IMR-90 (cell line): ENCODE measurements at regions not wholly inside any gene's neighbourhood (a gene's known extent, or its start where the extent isn't known, plus 50 kb on each side); places are given as distances from the start of the nearest gene placed in this dataset.

ENCODE experiments used
- BHLHE40 ChIP-seq: fragments of 150-350 bp; IDR thresholded peaks from 2 replicates; pipeline ENCODE4 v1.6.1; 2016; ENCODE audit warnings: mild to moderate bottlenecking, low read depth, low read length
- CEBPB ChIP-seq: IDR thresholded peaks from 2 replicates; pipeline ENCODE4 v1.6.1; 2012; ENCODE audit warnings: low read depth, low read length, improper control_type of control experiment
- CHD1 ChIP-seq: IDR thresholded peaks from 2 replicates; pipeline ENCODE4 v1.6.1; 2012; ENCODE audit warnings: low read depth, low read length, improper control_type of control experiment
- CTCF ChIP-seq: conservative IDR thresholded peaks from 2 replicates; pipeline ENCODE4 v1.5.1; 2012; ENCODE audit warnings: mild to moderate bottlenecking, low read depth, low read length, improper control_type of control experiment
- ELK1 ChIP-seq: fragments of 150-350 bp; IDR thresholded peaks from 2 replicates; pipeline ENCODE4 v1.6.1; 2016; ENCODE audit warnings: low read depth, mild to moderate bottlenecking, low read length, moderate library complexity, borderline replicate concordance
- FOS ChIP-seq: fragments of 150-350 bp; IDR thresholded peaks from 2 replicates; pipeline ENCODE4 v1.6.1; 2016; ENCODE audit warnings: low read depth, low read length
- MAFK ChIP-seq: IDR thresholded peaks from 2 replicates; pipeline ENCODE4 v1.6.1; 2012; ENCODE audit warnings: low read depth, low read length, improper control_type of control experiment
- MAZ ChIP-seq: IDR thresholded peaks from 2 replicates; pipeline ENCODE4 v1.6.1; 2012; ENCODE audit warnings: low read depth, mild to moderate bottlenecking, low read length, improper control_type of control experiment, moderate library complexity, borderline replicate concordance
- NFE2L2 ChIP-seq: fragments of 150-350 bp; IDR thresholded peaks from 2 replicates; pipeline ENCODE4 v1.6.1; 2016; ENCODE audit warnings: low read depth, mild to moderate bottlenecking, low read length
- POLR2A ChIP-seq: IDR thresholded peaks from 2 replicates; pipeline ENCODE4 v1.6.1; 2012; ENCODE audit warnings: mild to moderate bottlenecking, low read depth, low read length
- RCOR1 ChIP-seq: IDR thresholded peaks from 2 replicates; pipeline ENCODE4 v1.6.1; 2012; ENCODE audit warnings: mild to moderate bottlenecking, low read length, improper control_type of control experiment; ENCODE audit not compliant: insufficient replicate concordance
- RFX5 ChIP-seq: IDR thresholded peaks from 2 replicates; pipeline ENCODE4 v1.8.0; 2012; ENCODE audit warnings: low read depth, mild to moderate bottlenecking, low read length, moderate library complexity
- SMC3 ChIP-seq: fragments of 150-350 bp; IDR thresholded peaks from 2 replicates; pipeline ENCODE4 v1.6.1; 2016; ENCODE audit warnings: low read depth, mild to moderate bottlenecking, antibody characterized with exemption, low read length, moderate library complexity
- USF2 ChIP-seq: fragments of 150-350 bp; IDR thresholded peaks from 2 replicates; pipeline ENCODE4 v1.6.1; 2017; ENCODE audit warnings: mild to moderate bottlenecking, antibody characterized with exemption, low read length, low read depth

- TF ChIP-seq CTCF, result no peak
- TF ChIP-seq POLR2A, result no peak
- TF ChIP-seq MAZ, result no peak
- no peak for TF ChIP-seq NFE2L2
- no peak for TF ChIP-seq SMC3
- no peak for TF ChIP-seq RFX5
- no peak for TF ChIP-seq BHLHE40
- no peak for TF ChIP-seq FOS
- TF ChIP-seq USF2, result no peak
- TF ChIP-seq MAFK, result no peak
- no peak for TF ChIP-seq RCOR1
- no peak for TF ChIP-seq ELK1
- peak; percentile 91 for TF ChIP-seq CEBPB
- TF ChIP-seq CHD1, result no peak
Measured at GRCh38 chr4:46503739-46504138, 113.8 kb upstream of the GABRA2 start.
